Suprapubic skin (tissue), 3 donors: ENCODE measurements at regions not wholly inside any gene's neighbourhood (a gene's known extent, or its start where the extent isn't known, plus 50 kb on each side); places are given as distances from the start of the nearest gene placed in this dataset.

ENCODE experiments used
- CTCF ChIP-seq, 2 donors: fragments of 200-600 bp in 1 of 2; fragments of 450-650 bp in 1 of 2; sonication (generic) in 1 of 2; IDR thresholded peaks; one replicate each; pipeline ENCODE4 v1.5.1; 2016 to 2019; ENCODE audit warnings: antibody characterized with exemption in 2 of 2, mild to moderate bottlenecking in 1 of 2, moderate library complexity in 1 of 2
- POLR2AphosphoS5 ChIP-seq, 3 donors: sonication (generic); formaldehyde crosslinking; IDR thresholded peaks; one replicate each; pipeline ENCODE4 v1.6.1; 2017; ENCODE audit warnings: antibody characterized with exemption in 3 of 3

- TF ChIP-seq CTCF (IDR thresholded peaks at IDR 0.05) = no peak
- no peak for TF ChIP-seq POLR2AphosphoS5 (IDR thresholded peaks at IDR 0.05)
Observed at GRCh38 chr14:87030197-87030596, 962.8 kb downstream of the GALC start.
